HG02642 (cell line): ENCODE measurements at regions not wholly inside any gene's neighbourhood (a gene's known extent, or its start where the extent isn't known, plus 50 kb on each side); places are given as distances from the start of the nearest gene placed in this dataset.

Experiments
- ATAC-seq: cut with Tn5 transposase; IDR thresholded peaks from one replicate; pipeline ENCODE4 v1.9.1; 2021; ENCODE audit warnings: mild to moderate bottlenecking; ENCODE audit not compliant: unreplicated experiment, poor library complexity

- ATAC-seq = peak; percentile 85
Observed at GRCh38 chr15:31472636-31473384, 146.2 kb downstream of the KLF13 start.

- peak; percentile 22 for ATAC-seq
Observed at GRCh38 chr15:31473385-31474058, 146.9 kb downstream of the KLF13 start.

DNA sequence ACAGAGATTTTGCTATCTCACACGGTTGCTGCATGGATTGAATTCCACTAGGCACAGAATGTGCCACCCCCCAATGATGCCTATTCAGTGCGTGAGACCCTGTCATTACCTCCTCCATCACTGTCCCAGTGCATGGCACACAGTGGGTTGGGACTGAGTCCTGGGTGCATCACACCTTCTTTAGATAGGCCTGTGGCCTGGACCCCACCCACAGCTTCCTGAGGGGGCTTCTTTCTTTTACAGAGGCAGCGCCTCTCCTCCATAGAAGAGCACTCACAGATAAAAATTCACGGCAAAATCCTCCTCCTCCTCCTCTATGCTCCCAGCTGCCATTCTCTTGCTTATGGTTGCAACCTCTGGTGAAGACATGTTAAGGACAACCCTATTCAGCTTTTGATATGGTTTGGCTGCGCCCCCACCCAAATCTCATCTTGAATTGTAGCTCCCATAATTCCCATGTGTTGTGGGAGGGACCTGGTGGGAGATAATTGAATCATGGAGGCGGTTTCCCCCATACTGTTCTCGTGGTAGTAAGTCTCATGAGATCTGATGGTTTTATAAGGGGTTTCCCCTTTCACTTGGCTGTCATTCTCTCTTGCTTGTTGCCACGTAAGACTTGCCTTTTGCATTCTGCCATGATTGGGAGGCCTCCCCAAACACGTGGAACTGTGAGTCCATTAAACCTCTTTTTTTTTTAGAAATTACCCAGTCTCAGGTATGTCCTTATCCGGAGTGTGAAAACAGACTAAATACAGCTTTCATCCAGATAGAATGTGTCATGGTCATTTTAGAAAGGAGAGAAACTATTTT lies 147.6 kb downstream of the KLF13 start:
- no peak for ATAC-seq

- ATAC-seq = no peak
Observed at GRCh38 chr15:31476236-31476810, 149.7 kb downstream of the KLF13 start.

DNA sequence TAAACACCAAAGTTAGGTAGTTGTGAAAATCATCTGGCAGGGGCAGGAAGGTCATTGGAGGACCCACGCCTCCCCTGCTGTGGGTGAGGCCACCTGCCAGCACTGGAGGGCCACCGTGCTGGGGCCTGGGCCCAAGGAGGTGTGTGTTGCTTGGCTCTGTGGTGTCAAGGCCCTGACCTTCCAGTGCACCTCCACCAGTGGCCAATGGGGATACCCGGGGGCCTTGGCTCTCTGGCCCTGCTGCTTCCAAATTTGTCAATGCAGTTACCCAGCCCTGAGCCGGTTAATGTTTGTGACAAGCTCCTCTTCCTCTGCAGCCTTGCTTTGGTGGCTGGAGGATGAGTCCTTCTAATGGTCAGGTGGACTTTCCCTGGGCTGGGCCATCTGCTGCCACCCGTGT lies 150.2 kb downstream of the KLF13 start:
- ATAC-seq = no peak

DNA sequence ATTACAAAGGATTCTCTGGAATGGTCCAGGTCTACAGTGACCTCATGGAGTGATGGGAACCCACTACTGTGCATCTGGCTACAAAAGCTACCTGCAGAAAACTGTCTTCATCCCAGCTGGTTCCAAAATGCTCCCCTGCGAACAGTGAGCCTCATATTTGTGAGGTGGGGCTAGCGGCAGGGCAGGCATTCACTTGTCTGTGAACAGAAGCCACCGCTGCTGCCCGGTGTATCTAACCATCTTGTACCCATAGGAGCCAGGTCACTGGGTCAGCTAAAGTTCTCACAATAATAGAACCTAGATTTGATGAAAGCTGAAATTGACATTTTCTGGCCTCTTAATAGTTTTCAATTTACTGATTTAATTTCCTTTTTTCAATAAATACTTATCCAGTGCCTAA lies 150.7 kb downstream of the KLF13 start:
- no peak for ATAC-seq

GRCh38 chr15:31477851-31478701 lies 151.4 kb downstream of the KLF13 start:
- no peak for ATAC-seq

DNA sequence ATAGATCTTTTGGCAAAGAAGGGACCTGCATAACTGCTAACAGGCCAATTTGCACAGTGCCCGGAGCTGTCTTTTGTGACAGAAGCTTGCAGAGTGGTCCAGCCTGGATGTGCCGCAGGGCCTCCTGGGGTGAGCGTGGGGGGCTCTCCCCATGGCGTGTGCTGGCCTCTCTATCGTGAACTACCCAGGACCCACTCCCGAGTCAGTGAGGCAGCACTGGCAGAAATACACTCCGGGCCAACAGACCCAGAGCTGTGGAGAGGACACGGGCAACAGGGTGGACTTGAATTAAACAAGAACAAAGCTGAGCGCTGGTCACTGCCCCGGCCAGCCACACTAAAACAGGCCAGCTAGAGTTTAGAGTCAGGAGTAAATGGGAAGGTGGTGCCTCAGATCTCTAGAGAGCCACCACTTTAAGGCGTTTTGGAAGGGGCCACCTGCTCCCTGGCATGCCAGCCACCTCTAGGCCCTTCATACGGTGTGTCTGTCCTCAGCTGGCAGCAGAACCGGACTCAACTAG lies 152.1 kb downstream of the KLF13 start:
- no peak for ATAC-seq

GRCh38 chr15:31480356-31481025 lies 153.9 kb downstream of the KLF13 start:
- ATAC-seq = no peak

- ATAC-seq = no peak
Observed at GRCh38 chr15:31481142-31481541, 154.5 kb downstream of the KLF13 start.

- ATAC-seq = no peak
Observed at GRCh38 chr15:31482122-31482922, 155.7 kb downstream of the KLF13 start.

- ATAC-seq = no peak
Observed at GRCh38 chr15:31483053-31483985, 156.7 kb downstream of the KLF13 start.

- ATAC-seq = no peak
Observed at GRCh38 chr15:31483986-31484951, 157.6 kb downstream of the KLF13 start.

DNA sequence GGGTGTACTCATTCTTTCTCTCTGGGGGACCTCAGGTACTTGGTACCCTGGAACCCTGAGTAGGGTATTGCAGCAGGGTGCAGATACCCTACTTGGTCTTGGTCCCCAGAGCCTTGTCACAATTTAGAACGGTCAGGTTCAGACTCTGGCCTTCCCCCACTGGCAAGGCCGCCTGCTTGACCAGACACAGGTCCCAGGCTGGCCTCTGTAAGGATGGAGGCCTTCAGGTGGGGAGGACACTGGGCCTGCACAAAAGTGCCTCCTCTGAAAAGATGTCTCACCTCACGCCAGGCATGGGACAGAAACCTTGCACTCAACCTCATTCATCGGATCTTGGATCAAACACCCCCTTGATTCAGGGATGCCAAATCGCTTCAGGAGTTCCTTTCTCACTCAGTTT lies 158.4 kb downstream of the KLF13 start:
- ATAC-seq = no peak

- ATAC-seq = no peak
Observed at GRCh38 chr15:31485431-31485830, 158.8 kb downstream of the KLF13 start.

GRCh38 chr15:31485911-31486461 lies 159.4 kb downstream of the KLF13 start:
- ATAC-seq = no peak
